GM06990 (cell line): ENCODE measurements at regions not wholly inside any gene's neighbourhood (a gene's known extent, or its start where the extent isn't known, plus 50 kb on each side); places are given as distances from the start of the nearest gene placed in this dataset.

ENCODE experiments used
- DNase-seq: peaks from one replicate; pipeline ENCODE4 v3.0.0-alpha.2; 2011; ENCODE audit not compliant: insufficient read length; ENCODE audit errors: extremely low read depth
- H3K27me3 ChIP-seq: replicated peaks from 2 replicates; pipeline ENCODE4 v1.6.0; 2011; ENCODE audit warnings: low read length; ENCODE audit not compliant: control insufficient read depth, insufficient read depth
- H3K36me3 ChIP-seq: 2 replicates; pipeline ENCODE4 v1.5.1; 2011; ENCODE audit warnings: low read length; ENCODE audit not compliant: control insufficient read depth, insufficient read depth
- H3K4me3 ChIP-seq: replicated peaks from 2 replicates; pipeline ENCODE4 v1.5.1; 2011; ENCODE audit warnings: low read depth, mild to moderate bottlenecking, control low read depth, low read length
- TF ChIP-seq, protein P1 (sequence below): IDR thresholded peaks from 2 replicates; pipeline ENCODE4 v1.5.1; 2011; ENCODE audit warnings: low read length, control low read depth, mild to moderate bottlenecking, inconsistent platforms; ENCODE audit not compliant: insufficient read depth, poor library complexity, severe bottlenecking

DNA sequence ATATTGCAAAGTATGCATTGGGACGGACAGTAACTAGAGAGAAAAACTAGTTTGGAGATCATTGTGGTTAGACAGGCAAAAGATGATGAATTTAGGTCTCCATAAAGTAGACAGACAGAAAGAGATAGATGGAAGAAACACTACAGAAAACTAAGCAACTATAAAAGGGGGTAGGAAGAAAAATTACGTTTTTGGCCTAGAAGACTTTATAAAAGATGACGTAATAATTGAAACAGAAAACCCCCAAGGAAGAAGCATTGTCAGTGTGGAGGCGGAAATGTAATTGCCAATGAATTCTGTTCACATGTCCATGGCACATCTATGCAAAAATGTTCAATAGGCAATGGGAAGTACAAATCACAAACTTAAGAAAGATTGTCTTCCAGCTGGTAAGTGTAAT is 1211.5 kb upstream of the ZEB2 start:
- Histone ChIP-seq H3K36me3 (no peaks in the 10 kb centered on the region), H3K4me3 (no peak overlapping the region), H3K27me3 (no peaks in the 10 kb centered on the region; the same call in 1 of the 2 replicates)
- TF ChIP-seq, protein P1, sequence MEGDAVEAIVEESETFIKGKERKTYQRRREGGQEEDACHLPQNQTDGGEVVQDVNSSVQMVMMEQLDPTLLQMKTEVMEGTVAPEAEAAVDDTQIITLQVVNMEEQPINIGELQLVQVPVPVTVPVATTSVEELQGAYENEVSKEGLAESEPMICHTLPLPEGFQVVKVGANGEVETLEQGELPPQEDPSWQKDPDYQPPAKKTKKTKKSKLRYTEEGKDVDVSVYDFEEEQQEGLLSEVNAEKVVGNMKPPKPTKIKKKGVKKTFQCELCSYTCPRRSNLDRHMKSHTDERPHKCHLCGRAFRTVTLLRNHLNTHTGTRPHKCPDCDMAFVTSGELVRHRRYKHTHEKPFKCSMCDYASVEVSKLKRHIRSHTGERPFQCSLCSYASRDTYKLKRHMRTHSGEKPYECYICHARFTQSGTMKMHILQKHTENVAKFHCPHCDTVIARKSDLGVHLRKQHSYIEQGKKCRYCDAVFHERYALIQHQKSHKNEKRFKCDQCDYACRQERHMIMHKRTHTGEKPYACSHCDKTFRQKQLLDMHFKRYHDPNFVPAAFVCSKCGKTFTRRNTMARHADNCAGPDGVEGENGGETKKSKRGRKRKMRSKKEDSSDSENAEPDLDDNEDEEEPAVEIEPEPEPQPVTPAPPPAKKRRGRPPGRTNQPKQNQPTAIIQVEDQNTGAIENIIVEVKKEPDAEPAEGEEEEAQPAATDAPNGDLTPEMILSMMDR = no peak
- no peak for DNase-seq

- TF ChIP-seq, protein P1 = no peak
- no peak for DNase-seq
- Histone ChIP-seq H3K36me3 (no peaks in the 10 kb centered on the region), H3K4me3 (no peak overlapping the region), H3K27me3 (no peaks in the 10 kb centered on the region; the same call in 1 of the 2 replicates)
Observed at GRCh38 chr2:145729993-145730770, 1210.3 kb upstream of the ZEB2 start.

DNA sequence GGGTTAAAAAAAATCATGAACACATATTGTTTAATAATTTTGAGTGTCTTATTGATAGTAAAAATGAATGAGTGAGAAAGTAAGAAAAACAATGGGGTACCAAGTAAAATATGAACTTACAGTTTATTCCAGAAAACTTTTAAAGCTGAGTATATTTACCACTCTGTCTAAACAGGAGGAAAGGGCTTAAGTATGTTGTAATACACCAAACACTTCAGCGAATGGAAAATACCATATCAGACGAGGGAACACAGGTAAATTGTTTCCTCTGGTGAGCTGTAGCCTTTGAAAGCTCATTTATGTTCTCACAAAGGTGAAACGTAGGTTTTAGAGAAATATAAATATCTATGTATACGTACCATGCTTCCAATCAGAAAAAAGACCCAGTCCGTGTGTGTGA is 1209.6 kb upstream of the ZEB2 start:
- no peak overlapping the region for H3K4me3 ChIP-seq
- no peak for DNase-seq
- TF ChIP-seq, protein P1 = no peak
- H3K27me3 ChIP-seq = no peaks in the 10 kb centered on the region; the same call in 1 of the 2 replicates
- no peaks in the 10 kb centered on the region for H3K36me3 ChIP-seq

DNA sequence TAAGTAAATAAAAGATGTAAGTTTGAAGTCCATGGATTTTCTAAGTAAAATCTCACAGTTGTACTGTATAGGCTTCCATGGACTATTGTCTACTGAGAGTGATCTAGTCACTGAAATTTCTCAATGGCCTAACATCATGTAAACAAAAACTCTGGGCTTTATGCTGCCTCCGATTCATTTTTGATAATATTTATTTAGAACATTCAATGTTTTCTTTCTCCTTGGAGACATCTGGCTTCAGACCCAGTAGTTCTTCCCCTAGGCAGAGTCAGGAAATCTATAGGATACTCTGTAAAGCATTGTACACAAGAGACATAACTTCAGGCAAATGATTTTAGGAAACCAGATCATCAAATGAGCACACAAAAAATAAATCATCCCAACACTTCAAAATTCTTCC is 1208.6 kb upstream of the ZEB2 start:
- no peaks in the 10 kb centered on the region; the same call in none of the 2 replicates for H3K27me3 ChIP-seq
- TF ChIP-seq, protein P1 = no peak
- H3K4me3 ChIP-seq = no peak overlapping the region
- no peak for DNase-seq
- H3K36me3 ChIP-seq = no peaks in the 10 kb centered on the region

DNA sequence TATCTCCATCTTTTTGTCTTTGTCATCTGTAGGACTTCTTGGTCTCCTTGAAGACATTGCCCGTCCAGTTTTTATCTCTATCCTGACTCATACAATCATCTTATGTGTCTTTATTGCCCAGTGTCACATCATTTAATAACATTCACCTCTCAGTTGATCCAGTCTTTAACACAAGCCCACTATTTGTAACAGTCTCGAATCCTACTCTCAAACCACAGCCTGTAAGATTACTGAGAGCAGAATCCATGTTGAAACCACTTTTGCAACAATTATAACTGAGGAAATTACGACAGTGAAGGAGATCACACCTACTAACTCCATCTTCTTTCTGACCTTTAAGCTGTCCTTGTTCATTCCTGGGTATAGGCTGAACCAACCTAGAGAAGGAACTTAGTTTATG is 1206.0 kb upstream of the ZEB2 start:
- Histone ChIP-seq H3K4me3 (no peak overlapping the region), H3K27me3 (no peaks in the 10 kb centered on the region; the same call in none of the 2 replicates), H3K36me3 (no peaks in the 10 kb centered on the region)
- TF ChIP-seq, protein P1 = no peak
- DNase-seq = no peak

- TF ChIP-seq, protein P1 = no peak
- no peaks in the 10 kb centered on the region for H3K36me3 ChIP-seq
- H3K4me3 ChIP-seq = no peak overlapping the region
- no peaks in the 10 kb centered on the region; the same call in 1 of the 2 replicates for H3K27me3 ChIP-seq
- DNase-seq = no peak
Observed at GRCh38 chr2:145724311-145724898, 1204.5 kb upstream of the ZEB2 start.
